Calu3 (cell line): ENCODE measurements at regions not wholly inside any gene's neighbourhood (a gene's known extent, or its start where the extent isn't known, plus 50 kb on each side); places are given as distances from the start of the nearest gene placed in this dataset.

ENCODE experiments used
- BruUV-seq: library from RNA; stranded (reverse); fragments of 400-500 nt; replicated peaks from 2 replicates; lab custom pipeline; 2021; lab: Mats Ljungman, UMichigan
- CTCF ChIA-PET: fragments of 300-600 bp; sonication (Branson Sonifier 250); formaldehyde crosslinking; loops from one replicate; lab custom pipeline; 2022; ENCODE audit warnings: antibody characterized with exemption; lab: Charles Lee
- DNase-seq: peaks from one replicate; pipeline ENCODE4 v3.0.0; 2022
- H3K27ac Mint-ChIP-seq: one replicate; pipeline ENCODE4 v1.8.0; 2022; ENCODE audit warnings: mixed read lengths; ENCODE audit not compliant: unreplicated experiment
- H3K27me3 Mint-ChIP-seq: one replicate; pipeline ENCODE4 v1.8.0; 2022; ENCODE audit warnings: mixed read lengths; ENCODE audit not compliant: unreplicated experiment
- H3K36me3 Mint-ChIP-seq: one replicate; pipeline ENCODE4 v1.8.0; 2022; ENCODE audit warnings: mild to moderate bottlenecking, moderate library complexity, mixed read lengths; ENCODE audit not compliant: insufficient read depth, unreplicated experiment
- H3K4me1 Mint-ChIP-seq: one replicate; pipeline ENCODE4 v1.8.0; 2022; ENCODE audit warnings: mild to moderate bottlenecking, low read depth, mixed read lengths; ENCODE audit not compliant: unreplicated experiment
- H3K4me3 Mint-ChIP-seq: one replicate; pipeline ENCODE4 v1.8.0; 2022; ENCODE audit warnings: mild to moderate bottlenecking, low read depth, moderate library complexity, mixed read lengths; ENCODE audit not compliant: unreplicated experiment
- H3K9me3 Mint-ChIP-seq: one replicate; pipeline ENCODE4 v1.8.0; 2022; ENCODE audit warnings: low read depth, mixed read lengths; ENCODE audit not compliant: unreplicated experiment
- CTCF ChIP-seq: fragments of 200-600 bp; IDR thresholded peaks from one replicate; pipeline ENCODE4 v1.8.0; 2022; ENCODE audit warnings: antibody characterized with exemption; ENCODE audit not compliant: unreplicated experiment
- intact Hi-C: fragments of 100-400 bp; cut with micrococcal nuclease; formaldehyde crosslinking; loops from one replicate; pipeline ENCODE4 v1.10.0; 2022; ENCODE audit not compliant: unreplicated experiment

GRCh38 chr20:23200413-23200812, 114.3 kb upstream of the CD93 start:
- CTCF ChIA-PET, result interaction anchor here (1.0 to 1.3 kb wide), 2 partner anchors 150 to 509 kb away, joined by 4 to 5 read pairs; no protein-coding TSS in a partner anchor
- H3K4me3 Mint-ChIP-seq, result no peak overlapping the region
- H3K36me3 Mint-ChIP-seq, result no peaks in the 10 kb centered on the region
- peaks cover 37% of the 10 kb centered on the region for H3K27me3 Mint-ChIP-seq
- TF ChIP-seq CTCF, result no peak
- BruUV-seq, result no TSS peak
- no peaks in the 10 kb centered on the region for H3K9me3 Mint-ChIP-seq
- H3K4me1 Mint-ChIP-seq, result no peaks in the 10 kb centered on the region
- intact Hi-C loops, result loop anchor here (5.0 kb wide), 1 partner anchor 508 kb away; no protein-coding TSS in a partner anchor
- no peak overlapping the region for H3K27ac Mint-ChIP-seq
- no peak for DNase-seq

- no peak for DNase-seq
- intact Hi-C loops, result no loop called here
- peaks cover 28% of the 10 kb centered on the region for H3K27me3 Mint-ChIP-seq
- H3K9me3 Mint-ChIP-seq, result no peaks in the 10 kb centered on the region
- H3K4me3 Mint-ChIP-seq, result no peak overlapping the region
- H3K36me3 Mint-ChIP-seq, result no peaks in the 10 kb centered on the region
- no TSS peak for BruUV-seq
- no peak for TF ChIP-seq CTCF
- H3K27ac Mint-ChIP-seq, result no peak overlapping the region
- H3K4me1 Mint-ChIP-seq, result no peaks in the 10 kb centered on the region
- CTCF ChIA-PET, result no interaction called here
Measured at GRCh38 chr20:23199356-23199755, 113.2 kb upstream of the CD93 start.

GRCh38 chr20:23198815-23199214, 112.7 kb upstream of the CD93 start:
- CTCF ChIA-PET, result no interaction called here
- Mint-ChIP-seq H3K4me1 (no peaks in the 10 kb centered on the region), H3K27me3 (peaks cover 24% of the 10 kb centered on the region), H3K9me3 (no peaks in the 10 kb centered on the region), H3K36me3 (no peaks in the 10 kb centered on the region), H3K4me3 (no peak overlapping the region), H3K27ac (no peak overlapping the region)
- no TSS peak for BruUV-seq
- DNase-seq, result no peak
- intact Hi-C loops, result no loop called here
- TF ChIP-seq CTCF, result no peak

- H3K4me1 Mint-ChIP-seq, result no peaks in the 10 kb centered on the region
- no peak for TF ChIP-seq CTCF
- DNase-seq, result no peak
- H3K27ac Mint-ChIP-seq, result no peak overlapping the region
- CTCF ChIA-PET, result no interaction called here
- H3K9me3 Mint-ChIP-seq, result no peaks in the 10 kb centered on the region
- no peaks in the 10 kb centered on the region for H3K36me3 Mint-ChIP-seq
- no peak overlapping the region for H3K4me3 Mint-ChIP-seq
- intact Hi-C loops, result no loop called here
- no TSS peak for BruUV-seq
- peaks cover 18% of the 10 kb centered on the region for H3K27me3 Mint-ChIP-seq
Measured at GRCh38 chr20:23197836-23198235, 111.7 kb upstream of the CD93 start.
